DOHH2 (cell line): ENCODE measurements at regions not wholly inside any gene's neighbourhood (a gene's known extent, or its start where the extent isn't known, plus 50 kb on each side); places are given as distances from the start of the nearest gene placed in this dataset.

ENCODE experiments used
- H3F3A ChIP-seq: fragments of 200-600 bp; sonication (generic), shearing (Covaris generic); 2 replicates; pipeline ENCODE4 v1.6.0; 2016; ENCODE audit warnings: antibody characterized with exemption, mild to moderate bottlenecking; ENCODE audit not compliant: control insufficient read depth, insufficient read depth
- H3K27ac ChIP-seq: fragments of 200-600 bp; sonication (generic); 2 replicates; pipeline ENCODE4 v1.5.1; 2014; ENCODE audit warnings: low read depth, mild to moderate bottlenecking, low read length, moderate library complexity
- H3K27me3 ChIP-seq: fragments of 200-600 bp; sonication (generic); 2 replicates; pipeline ENCODE4 v1.6.1; 2014; ENCODE audit warnings: mild to moderate bottlenecking, low read length, mixed read lengths; ENCODE audit not compliant: control insufficient read depth
- H3K36me3 ChIP-seq: fragments of 200-600 bp; sonication (generic); 2 replicates; pipeline ENCODE4 v1.6.1; 2014; ENCODE audit warnings: mild to moderate bottlenecking, low read length, moderate library complexity, mixed read lengths; ENCODE audit not compliant: control insufficient read depth
- H3K4me1 ChIP-seq: fragments of 200-600 bp; sonication (generic); 2 replicates; pipeline ENCODE4 v1.6.1; 2014; ENCODE audit warnings: mild to moderate bottlenecking, low read length, mixed read lengths; ENCODE audit not compliant: control insufficient read depth
- H3K4me2 ChIP-seq: fragments of 200-600 bp; sonication (generic); 2 replicates; pipeline ENCODE4 v1.6.0; 2014; ENCODE audit warnings: mild to moderate bottlenecking, low read length, moderate library complexity
- H3K4me3 ChIP-seq: fragments of 200-600 bp; sonication (generic); 2 replicates; pipeline ENCODE4 v1.5.1; 2014; ENCODE audit warnings: mild to moderate bottlenecking, low read length, mixed read lengths
- H3K79me2 ChIP-seq: fragments of 200-600 bp; sonication (generic); 2 replicates; pipeline ENCODE4 v1.6.1; 2014; ENCODE audit warnings: mild to moderate bottlenecking, low read length, mixed read lengths; ENCODE audit not compliant: control insufficient read depth
- H3K9me2 ChIP-seq: fragments of 200-600 bp; sonication (generic); replicated peaks from 2 replicates; pipeline ENCODE4 v1.6.1; 2014; ENCODE audit warnings: mild to moderate bottlenecking, low read length, mixed read lengths; ENCODE audit not compliant: control insufficient read depth
- H3K9me3 ChIP-seq: fragments of 200-600 bp; sonication (generic); 2 replicates; pipeline ENCODE4 v1.6.1; 2014; ENCODE audit warnings: antibody characterized with exemption, low read length, mixed read lengths; ENCODE audit not compliant: control insufficient read depth, insufficient read depth
- H4K20me1 ChIP-seq: fragments of 200-600 bp; sonication (generic); 2 replicates; pipeline ENCODE4 v1.6.0; 2014; ENCODE audit warnings: low read depth, mild to moderate bottlenecking, antibody characterized with exemption, low read length, moderate library complexity; ENCODE audit not compliant: control insufficient read depth, insufficient read depth
- CTCF ChIP-seq: fragments of 200-600 bp; sonication (generic); IDR thresholded peaks from one replicate; pipeline ENCODE4 v1.5.1; 2014; ENCODE audit warnings: antibody characterized with exemption, mild to moderate bottlenecking, low read depth, low read length; ENCODE audit not compliant: poor library complexity, severe bottlenecking
- EZH2phosphoT487 ChIP-seq: fragments of 200-600 bp; sonication (generic); IDR thresholded peaks from 2 replicates; pipeline ENCODE4 v1.6.1; 2017; ENCODE audit warnings: borderline replicate concordance, mild to moderate bottlenecking, antibody characterized with exemption, low read length, moderate library complexity, mixed read lengths

GRCh38 chr2:139773720-139774277, 993.6 kb upstream of the NXPH2 start:
- H3K36me3 ChIP-seq: no peaks in the 10 kb centered on the region
- no peak overlapping the region for H3K27ac ChIP-seq
- H3F3A ChIP-seq: no peaks in the 10 kb centered on the region
- H3K4me1 ChIP-seq: no peaks in the 10 kb centered on the region
- no peak for TF ChIP-seq CTCF
- TF ChIP-seq EZH2phosphoT487: no peak
- H3K4me3 ChIP-seq: no peak overlapping the region
- H4K20me1 ChIP-seq: no peaks in the 10 kb centered on the region
- H3K79me2 ChIP-seq: no peaks in the 10 kb centered on the region
- no peaks in the 10 kb centered on the region for H3K9me2 ChIP-seq
- H3K9me3 ChIP-seq: no peaks in the 10 kb centered on the region
- H3K4me2 ChIP-seq: no peak overlapping the region
- no peaks in the 10 kb centered on the region for H3K27me3 ChIP-seq

GRCh38 chr2:139769633-139770032, 989.4 kb upstream of the NXPH2 start:
- Histone ChIP-seq H3K4me2 (no peak overlapping the region), H3K4me3 (no peak overlapping the region), H3K4me1 (no peaks in the 10 kb centered on the region), H3K9me2 (no peaks in the 10 kb centered on the region), H3K27me3 (no peaks in the 10 kb centered on the region), H3K79me2 (no peaks in the 10 kb centered on the region), H3K27ac (no peak overlapping the region), H4K20me1 (no peaks in the 10 kb centered on the region), H3K9me3 (no peaks in the 10 kb centered on the region), H3K36me3 (no peaks in the 10 kb centered on the region), H3F3A (no peaks in the 10 kb centered on the region)
- TF ChIP-seq EZH2phosphoT487: no peak
- TF ChIP-seq CTCF: no peak

GRCh38 chr2:139763705-139764104, 983.5 kb upstream of the NXPH2 start:
- Histone ChIP-seq H3K27me3 (no peaks in the 10 kb centered on the region), H4K20me1 (no peaks in the 10 kb centered on the region), H3K36me3 (no peaks in the 10 kb centered on the region), H3K4me1 (no peaks in the 10 kb centered on the region), H3F3A (no peaks in the 10 kb centered on the region), H3K9me2 (no peaks in the 10 kb centered on the region), H3K79me2 (no peaks in the 10 kb centered on the region), H3K4me3 (no peak overlapping the region), H3K4me2 (no peak overlapping the region), H3K9me3 (no peaks in the 10 kb centered on the region), H3K27ac (no peak overlapping the region)
- TF ChIP-seq CTCF: no peak
- TF ChIP-seq EZH2phosphoT487: no peak

- H3K4me2 ChIP-seq: no peak overlapping the region
- H4K20me1 ChIP-seq: no peaks in the 10 kb centered on the region
- no peak overlapping the region for H3K27ac ChIP-seq
These were observed 978.9 kb upstream of the NXPH2 start for GRCh38 chr2:139759000-139759505.

More at GRCh38 chr2:139759000-139759505, 978.9 kb upstream of the NXPH2 start:
- Histone ChIP-seq H3K4me3 (no peak overlapping the region), H3K27me3 (no peaks in the 10 kb centered on the region), H3K9me3 (no peaks in the 10 kb centered on the region), H3F3A (no peaks in the 10 kb centered on the region), H3K36me3 (no peaks in the 10 kb centered on the region), H3K4me1 (no peaks in the 10 kb centered on the region), H3K79me2 (no peaks in the 10 kb centered on the region), H3K9me2 (no peaks in the 10 kb centered on the region)
- TF ChIP-seq CTCF (no peak), EZH2phosphoT487 (no peak)
